Effector memory CD4-positive, alpha-beta T cell (primary cell): ENCODE measurements at regions not wholly inside any gene's neighbourhood (a gene's known extent, or its start where the extent isn't known, plus 50 kb on each side); places are given as distances from the start of the nearest gene placed in this dataset.

Source experiments
- DNase-seq, 3 donors: peaks; one replicate each; pipeline ENCODE4 v3.0.0-alpha.2; 2020
- H3K27ac ChIP-seq: 2 replicates; pipeline ENCODE4 v1.7.0; 2013; ENCODE audit warnings: mild to moderate bottlenecking, low read length, moderate library complexity; ENCODE audit not compliant: insufficient read depth, poor library complexity, severe bottlenecking
- H3K27me3 ChIP-seq: replicated peaks from 2 replicates; pipeline ENCODE4 v1.7.0; 2013; ENCODE audit warnings: mild to moderate bottlenecking, low read length; ENCODE audit not compliant: insufficient read depth, control insufficient read depth, poor library complexity, severe bottlenecking
- H3K36me3 ChIP-seq: 2 replicates; pipeline ENCODE4 v1.7.0; 2013; ENCODE audit warnings: mild to moderate bottlenecking, low read length, moderate library complexity; ENCODE audit not compliant: control insufficient read depth, insufficient read depth
- H3K4me1 ChIP-seq: 2 replicates; pipeline ENCODE4 v1.7.0; 2013; ENCODE audit warnings: low read length, mild to moderate bottlenecking; ENCODE audit not compliant: control insufficient read depth, insufficient read depth, poor library complexity, severe bottlenecking
- H3K4me3 ChIP-seq: 2 replicates; pipeline ENCODE4 v1.7.0; 2013; ENCODE audit warnings: low read length, low read depth, mild to moderate bottlenecking; ENCODE audit not compliant: insufficient read depth, poor library complexity, severe bottlenecking
- H3K9me3 ChIP-seq: 2 replicates; pipeline ENCODE4 v1.7.0; 2013; ENCODE audit warnings: mild to moderate bottlenecking, low read length, moderate library complexity; ENCODE audit not compliant: control insufficient read depth

DNA sequence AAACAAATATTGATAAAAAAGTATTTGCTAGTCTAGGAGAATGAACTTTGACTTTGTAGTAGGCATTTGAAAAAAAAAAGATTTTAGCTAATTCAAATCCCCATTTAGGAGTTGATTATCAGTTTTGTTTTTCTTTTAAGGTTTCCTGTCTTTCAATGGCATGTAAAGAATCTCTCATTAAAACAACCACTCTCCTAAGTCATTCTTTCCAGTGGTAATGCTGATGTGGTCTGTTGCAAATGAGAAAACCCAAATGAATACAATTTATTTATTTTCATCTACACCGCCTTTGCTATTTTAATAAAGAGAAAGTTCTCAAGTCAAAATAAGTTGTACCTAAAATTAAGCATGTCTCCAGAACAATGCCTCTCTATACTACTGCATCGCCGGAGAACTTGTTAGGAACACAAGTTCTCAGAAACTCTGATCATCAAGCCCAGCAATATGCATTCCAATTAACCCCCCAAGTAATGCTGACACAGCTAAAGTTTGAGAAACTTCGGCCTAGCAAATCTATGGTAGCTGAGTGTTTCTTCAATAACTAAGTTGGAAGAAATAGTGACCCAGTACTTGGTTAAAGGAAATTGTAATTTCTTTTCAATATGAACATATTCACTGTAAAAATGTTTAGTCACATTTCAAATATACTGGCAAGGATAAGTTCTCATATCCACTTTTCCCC, 255.1 kb downstream of the PTPRC start:
- Histone ChIP-seq H3K4me3 (no peak overlapping the region), H3K27ac (no peak overlapping the region), H3K27me3 (no peaks in the 10 kb centered on the region), H3K9me3 (no peaks in the 10 kb centered on the region), H3K4me1 (no peaks in the 10 kb centered on the region), H3K36me3 (no peaks in the 10 kb centered on the region)
- no peak for DNase-seq

DNA sequence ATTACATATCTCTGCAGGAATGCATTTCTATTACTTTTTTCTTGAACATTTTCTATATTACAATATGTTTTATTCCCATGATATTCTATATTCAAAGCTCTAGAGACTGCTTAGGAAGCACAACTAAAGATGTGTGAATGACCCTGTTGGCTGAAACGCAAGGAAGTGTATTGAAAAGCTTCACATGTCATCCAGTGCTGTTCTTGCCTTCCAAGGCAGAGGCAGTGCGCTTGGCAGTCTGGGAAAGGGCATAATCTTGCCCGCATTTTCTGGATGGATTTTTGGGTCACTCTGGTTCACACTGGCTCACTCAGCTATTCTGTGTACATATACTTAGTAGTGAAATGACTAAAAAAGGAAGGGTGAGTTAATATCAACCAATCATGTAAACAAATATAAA, 262.4 kb downstream of the PTPRC start:
- H3K36me3 ChIP-seq = no peaks in the 10 kb centered on the region
- no peak overlapping the region for H3K27ac ChIP-seq
- DNase-seq = no peak
- no peak overlapping the region for H3K4me3 ChIP-seq
- no peaks in the 10 kb centered on the region for H3K9me3 ChIP-seq
- H3K4me1 ChIP-seq = no peaks in the 10 kb centered on the region
- H3K27me3 ChIP-seq = no peaks in the 10 kb centered on the region

DNA sequence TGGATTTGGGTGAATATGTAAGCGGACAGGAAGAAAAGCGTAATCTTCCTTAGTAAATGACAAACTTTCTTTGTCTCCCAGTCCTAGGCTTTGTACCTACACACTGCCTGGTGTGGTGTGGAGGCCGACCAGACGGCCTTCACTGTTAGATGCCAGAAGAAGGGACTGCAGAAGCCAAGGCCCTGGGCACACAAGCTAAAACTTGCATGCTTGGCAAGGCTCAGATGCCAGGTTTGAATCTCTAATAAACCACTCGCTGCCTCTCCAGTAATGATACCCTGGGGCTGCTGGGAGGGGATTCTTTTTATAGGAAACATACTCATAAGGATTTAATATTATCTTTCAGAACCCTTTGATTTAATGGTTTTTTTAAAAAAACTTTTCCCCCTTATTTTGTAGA, 263.8 kb downstream of the PTPRC start:
- Histone ChIP-seq H3K27me3 (no peaks in the 10 kb centered on the region), H3K4me1 (no peaks in the 10 kb centered on the region), H3K4me3 (no peak overlapping the region), H3K36me3 (no peaks in the 10 kb centered on the region), H3K9me3 (no peaks in the 10 kb centered on the region), H3K27ac (no peak overlapping the region)
- no peak for DNase-seq

DNA sequence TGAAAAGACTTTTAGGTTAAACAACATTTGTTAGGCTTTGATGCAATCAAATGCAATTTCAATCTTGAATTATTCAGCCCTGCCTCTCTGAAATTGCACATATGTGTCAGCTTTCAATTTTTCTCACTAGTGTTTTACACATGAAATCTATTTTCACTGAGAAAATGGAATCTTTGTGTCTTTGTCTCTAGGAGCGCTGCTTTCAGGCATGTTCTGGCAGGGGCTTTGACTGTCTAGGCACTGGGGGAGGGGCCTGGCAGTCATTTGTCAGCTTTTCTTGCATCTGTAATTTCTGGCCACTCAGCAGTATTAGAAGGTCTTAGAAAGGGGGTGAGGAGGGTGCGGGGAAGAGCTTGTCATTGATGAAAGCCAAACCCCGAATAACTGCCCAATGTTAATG, 264.4 kb downstream of the PTPRC start:
- no peaks in the 10 kb centered on the region for H3K9me3 ChIP-seq
- H3K4me3 ChIP-seq = no peak overlapping the region
- H3K27ac ChIP-seq = no peak overlapping the region
- no peaks in the 10 kb centered on the region for H3K36me3 ChIP-seq
- DNase-seq = no peak
- no peaks in the 10 kb centered on the region for H3K27me3 ChIP-seq
- no peaks in the 10 kb centered on the region for H3K4me1 ChIP-seq

DNA sequence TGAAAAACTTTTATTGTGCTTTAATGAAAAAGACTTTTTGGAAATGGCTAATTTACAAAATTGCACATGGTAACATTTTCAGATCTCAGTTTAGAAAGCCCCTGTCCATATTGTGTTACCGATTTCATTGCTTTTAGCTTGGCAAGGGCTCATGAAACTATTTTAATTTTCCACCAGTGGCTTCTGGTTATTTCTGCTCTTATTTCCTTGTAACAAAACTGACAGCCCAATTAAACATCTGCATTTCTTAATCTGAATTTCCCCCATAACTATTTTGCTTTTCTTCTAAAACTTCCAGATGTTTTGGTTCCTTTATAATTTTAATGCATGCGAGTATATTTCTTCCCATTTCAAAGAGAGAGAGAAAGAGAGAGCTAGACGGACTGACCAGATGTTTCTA, 264.8 kb downstream of the PTPRC start:
- Histone ChIP-seq H3K4me1 (no peaks in the 10 kb centered on the region), H3K27me3 (no peaks in the 10 kb centered on the region), H3K36me3 (no peaks in the 10 kb centered on the region), H3K9me3 (no peaks in the 10 kb centered on the region), H3K27ac (no peak overlapping the region), H3K4me3 (no peak overlapping the region)
- no peak for DNase-seq

- H3K27ac ChIP-seq = no peak overlapping the region
- no peaks in the 10 kb centered on the region for H3K36me3 ChIP-seq
- H3K27me3 ChIP-seq = no peaks in the 10 kb centered on the region
- no peaks in the 10 kb centered on the region for H3K9me3 ChIP-seq
- no peak for DNase-seq
- no peaks in the 10 kb centered on the region for H3K4me1 ChIP-seq
- no peak overlapping the region for H3K4me3 ChIP-seq
Observed at GRCh38 chr1:198904321-198904720, 265.5 kb downstream of the PTPRC start.

- H3K36me3 ChIP-seq = no peaks in the 10 kb centered on the region
- no peak overlapping the region for H3K4me3 ChIP-seq
- H3K4me1 ChIP-seq = no peaks in the 10 kb centered on the region
- H3K27ac ChIP-seq = no peak overlapping the region
- H3K27me3 ChIP-seq = no peaks in the 10 kb centered on the region
- H3K9me3 ChIP-seq = no peaks in the 10 kb centered on the region
- DNase-seq = no peak
Observed at GRCh38 chr1:198906739-198907422, 268.0 kb downstream of the PTPRC start.

GRCh38 chr1:198907423-198907746, 268.5 kb downstream of the PTPRC start:
- Histone ChIP-seq H3K27ac (no peak overlapping the region), H3K4me3 (no peak overlapping the region), H3K36me3 (no peaks in the 10 kb centered on the region), H3K4me1 (no peaks in the 10 kb centered on the region), H3K9me3 (no peaks in the 10 kb centered on the region), H3K27me3 (no peaks in the 10 kb centered on the region)
- DNase-seq = no peak

DNA sequence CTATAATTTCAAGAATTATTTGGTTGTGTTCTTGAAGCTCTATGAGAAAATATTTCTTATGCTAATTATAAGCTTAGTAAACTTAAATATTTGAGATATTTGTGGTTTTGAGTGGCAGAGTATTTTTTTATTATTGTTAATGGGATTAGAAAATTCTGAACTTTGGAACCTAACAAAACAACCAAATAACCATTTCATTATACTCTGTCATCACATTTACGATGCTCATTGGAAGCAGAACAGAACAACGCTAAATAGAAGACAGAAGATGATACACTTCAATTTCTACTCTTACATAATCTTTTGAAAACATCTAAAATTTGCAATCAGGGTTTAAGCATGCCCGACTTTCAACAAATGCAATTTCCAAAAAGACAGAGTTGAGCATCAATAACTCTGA, 270.2 kb downstream of the PTPRC start:
- Histone ChIP-seq H3K27me3 (no peaks in the 10 kb centered on the region), H3K4me3 (no peak overlapping the region), H3K36me3 (no peaks in the 10 kb centered on the region), H3K4me1 (no peaks in the 10 kb centered on the region), H3K27ac (no peak overlapping the region), H3K9me3 (no peaks in the 10 kb centered on the region)
- DNase-seq = no peak

- H3K27ac ChIP-seq = no peak overlapping the region
- no peaks in the 10 kb centered on the region for H3K27me3 ChIP-seq
- no peaks in the 10 kb centered on the region for H3K36me3 ChIP-seq
- DNase-seq = no peak
- H3K4me1 ChIP-seq = no peaks in the 10 kb centered on the region
- H3K4me3 ChIP-seq = no peak overlapping the region
- H3K9me3 ChIP-seq = no peaks in the 10 kb centered on the region
Observed at GRCh38 chr1:198909973-198910372, 271.1 kb downstream of the PTPRC start.
